Activated T-cell treated with anti-CD3 and anti-CD28 coated beads, Interleukin-2, amount 50 U/mL, for 48 hours (primary cell): ENCODE measurements at regions not wholly inside any gene's neighbourhood (a gene's known extent, or its start where the extent isn't known, plus 50 kb on each side); places are given as distances from the start of the nearest gene placed in this dataset.
"Not testable (repeated sequence)": the region's sequence is repeated elsewhere in the genome, so short reads cannot be mapped to it uniquely, and the experiment has no call there.

Experiments
- DNase-seq, 2 experiments: peaks; one replicate each; pipeline ENCODE4 v3.0.0-alpha.2; 2020

- no peak for DNase-seq
Observed at GRCh38 chr17:5911919-5912318, 158.3 kb upstream of the WSCD1 start.

- DNase-seq: no peak
Observed at GRCh38 chr17:5913032-5913531, 157.1 kb upstream of the WSCD1 start.

- no peak for DNase-seq
Observed at GRCh38 chr17:5913641-5914040, 156.5 kb upstream of the WSCD1 start.

- no peak for DNase-seq
Observed at GRCh38 chr17:5915337-5915736, 154.8 kb upstream of the WSCD1 start.

GRCh38 chr17:5919089-5919488 lies 151.1 kb upstream of the WSCD1 start:
- DNase-seq: no peak

- DNase-seq: no peak
Observed at GRCh38 chr17:5921512-5922282, 148.5 kb upstream of the WSCD1 start.

- no peak for DNase-seq
Observed at GRCh38 chr17:5922476-5922875, 147.7 kb upstream of the WSCD1 start.

- DNase-seq: no peak
Observed at GRCh38 chr17:5929721-5930120, 140.5 kb upstream of the WSCD1 start.

GRCh38 chr17:5930555-5930954 lies 139.6 kb upstream of the WSCD1 start:
- not testable (repeated sequence) for DNase-seq

GRCh38 chr17:5931616-5932015 lies 138.6 kb upstream of the WSCD1 start:
- DNase-seq: no peak

- no peak for DNase-seq
Observed at GRCh38 chr17:5933430-5933829, 136.7 kb upstream of the WSCD1 start.

- DNase-seq: no peak
Observed at GRCh38 chr17:5941258-5941657, 128.9 kb upstream of the WSCD1 start.

GRCh38 chr17:5942687-5943086 lies 127.5 kb upstream of the WSCD1 start:
- no peak for DNase-seq

GRCh38 chr17:5943232-5943631 lies 126.9 kb upstream of the WSCD1 start:
- DNase-seq: no peak

GRCh38 chr17:5943982-5944381 lies 126.2 kb upstream of the WSCD1 start:
- no peak for DNase-seq

- DNase-seq: no peak
Observed at GRCh38 chr17:5947701-5948180, 122.4 kb upstream of the WSCD1 start.

GRCh38 chr17:5948811-5949210 lies 121.4 kb upstream of the WSCD1 start:
- no peak for DNase-seq

- DNase-seq: no peak
Observed at GRCh38 chr17:5950878-5951277, 119.3 kb upstream of the WSCD1 start.

- DNase-seq: no peak
Observed at GRCh38 chr17:5951912-5952311, 118.3 kb upstream of the WSCD1 start.

GRCh38 chr17:5952518-5952917 lies 117.7 kb upstream of the WSCD1 start:
- no peak for DNase-seq

- no peak for DNase-seq
Observed at GRCh38 chr17:5955764-5956163, 114.4 kb upstream of the WSCD1 start.

GRCh38 chr17:5958850-5959249 lies 111.3 kb upstream of the WSCD1 start:
- no peak for DNase-seq

GRCh38 chr17:5962371-5962770 lies 107.8 kb upstream of the WSCD1 start:
- no peak for DNase-seq

GRCh38 chr17:5971969-5972368 lies 98.2 kb upstream of the WSCD1 start:
- DNase-seq: no peak

- DNase-seq: no peak
Observed at GRCh38 chr17:5973410-5973809, 96.8 kb upstream of the WSCD1 start.
